NB4 (cell line): ENCODE measurements at regions not wholly inside any gene's neighbourhood (a gene's known extent, or its start where the extent isn't known, plus 50 kb on each side); places are given as distances from the start of the nearest gene placed in this dataset.

Experiments
- POLR2A ChIP-seq: IDR thresholded peaks from 2 replicates; pipeline ENCODE4 v1.6.1; 2011; ENCODE audit warnings: mild to moderate bottlenecking; ENCODE audit not compliant: insufficient read length; ENCODE audit errors: extremely low read depth
- TF ChIP-seq, protein P1 (sequence below): IDR thresholded peaks from one replicate; pipeline ENCODE4 v1.5.1; 2012; ENCODE audit warnings: low read depth, low read length

DNA sequence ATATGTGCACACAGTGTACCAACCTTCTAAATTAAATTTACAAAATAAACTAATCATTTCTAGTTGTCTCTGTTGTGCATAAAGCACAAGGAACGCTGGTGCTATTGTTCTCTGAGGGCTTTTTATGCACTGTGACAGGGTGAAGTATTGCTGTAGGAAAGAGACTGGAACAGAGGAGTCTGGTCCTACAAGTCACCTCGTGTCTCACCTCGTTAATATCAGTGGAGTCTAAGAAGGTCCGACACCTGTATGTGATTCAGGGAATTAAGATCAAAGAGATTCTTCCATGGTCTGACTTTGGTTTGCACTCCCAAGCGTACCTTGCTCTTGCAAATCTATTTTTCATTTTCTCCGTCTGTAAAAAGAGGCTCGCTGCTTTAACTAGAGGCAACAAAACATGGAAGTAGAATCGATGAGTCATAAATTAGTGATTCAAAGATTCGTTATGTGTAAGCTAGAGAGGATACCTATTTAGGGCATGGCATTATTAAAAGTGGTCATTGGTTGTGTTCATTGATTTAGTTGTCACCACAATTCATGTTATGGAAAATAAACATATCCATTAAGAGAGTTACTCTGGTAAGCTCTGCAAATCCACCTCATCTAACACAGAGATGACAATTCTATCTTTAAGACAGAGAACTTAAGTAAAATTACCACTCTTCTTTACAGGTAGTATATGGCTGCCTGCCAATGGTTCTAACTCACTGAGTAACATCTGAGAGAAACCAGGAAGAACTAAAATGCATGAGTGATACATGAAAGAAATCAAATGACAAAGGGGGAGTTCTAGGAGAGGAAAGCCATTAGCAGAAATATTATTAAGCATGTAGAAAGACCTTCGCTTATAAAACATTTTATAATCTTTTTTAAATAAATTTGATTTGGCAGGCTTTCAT, 219.4 kb upstream of the GBE1 start:
- TF ChIP-seq, protein P1, sequence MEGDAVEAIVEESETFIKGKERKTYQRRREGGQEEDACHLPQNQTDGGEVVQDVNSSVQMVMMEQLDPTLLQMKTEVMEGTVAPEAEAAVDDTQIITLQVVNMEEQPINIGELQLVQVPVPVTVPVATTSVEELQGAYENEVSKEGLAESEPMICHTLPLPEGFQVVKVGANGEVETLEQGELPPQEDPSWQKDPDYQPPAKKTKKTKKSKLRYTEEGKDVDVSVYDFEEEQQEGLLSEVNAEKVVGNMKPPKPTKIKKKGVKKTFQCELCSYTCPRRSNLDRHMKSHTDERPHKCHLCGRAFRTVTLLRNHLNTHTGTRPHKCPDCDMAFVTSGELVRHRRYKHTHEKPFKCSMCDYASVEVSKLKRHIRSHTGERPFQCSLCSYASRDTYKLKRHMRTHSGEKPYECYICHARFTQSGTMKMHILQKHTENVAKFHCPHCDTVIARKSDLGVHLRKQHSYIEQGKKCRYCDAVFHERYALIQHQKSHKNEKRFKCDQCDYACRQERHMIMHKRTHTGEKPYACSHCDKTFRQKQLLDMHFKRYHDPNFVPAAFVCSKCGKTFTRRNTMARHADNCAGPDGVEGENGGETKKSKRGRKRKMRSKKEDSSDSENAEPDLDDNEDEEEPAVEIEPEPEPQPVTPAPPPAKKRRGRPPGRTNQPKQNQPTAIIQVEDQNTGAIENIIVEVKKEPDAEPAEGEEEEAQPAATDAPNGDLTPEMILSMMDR: no peak
- TF ChIP-seq POLR2A: no peak
